Glomerular endothelial cell (primary cell): ENCODE measurements at regions not wholly inside any gene's neighbourhood (a gene's known extent, or its start where the extent isn't known, plus 50 kb on each side); places are given as distances from the start of the nearest gene placed in this dataset.
"Not testable (repeated sequence)": the region's sequence is repeated elsewhere in the genome, so short reads cannot be mapped to it uniquely, and the experiment has no call there.

Source experiments
- DNase-seq: peaks from one replicate; pipeline ENCODE4 v3.0.0-alpha.2; 2011; ENCODE audit warnings: low read depth, low spot score; ENCODE audit errors: extremely low read depth

DNA sequence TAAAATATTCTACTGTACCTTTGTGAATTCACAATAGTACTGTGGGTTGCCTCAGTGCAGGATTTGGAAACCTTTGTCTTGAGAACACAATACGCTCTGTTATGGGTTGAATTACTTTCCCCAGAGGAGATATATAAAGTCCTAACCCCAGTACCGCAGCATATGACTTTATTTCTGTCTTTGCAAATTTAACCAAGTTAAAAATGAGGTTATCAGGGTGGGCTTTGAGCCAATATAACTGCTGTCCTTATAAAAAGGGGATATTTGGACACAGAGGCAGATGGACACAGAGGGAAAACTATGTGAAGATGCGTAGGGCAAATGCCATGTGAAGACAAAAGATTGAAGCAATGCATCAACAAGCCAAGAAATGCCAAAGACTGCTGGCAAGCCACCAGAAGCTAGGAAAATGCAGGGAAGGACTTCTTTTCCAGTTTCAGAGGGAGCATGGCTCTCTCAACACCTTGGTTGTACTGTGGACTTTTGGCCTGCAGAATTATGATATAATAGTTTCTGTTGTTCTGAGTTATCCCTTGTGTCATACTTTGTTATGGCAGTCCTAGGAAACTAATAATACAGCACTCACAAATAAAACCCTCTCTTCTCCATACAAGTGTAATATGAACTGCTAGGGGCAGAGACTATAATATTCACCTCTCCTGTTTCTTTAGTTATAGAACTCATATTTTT lies 292.6 kb upstream of the SPTLC3 start:
- no peak for DNase-seq

DNA sequence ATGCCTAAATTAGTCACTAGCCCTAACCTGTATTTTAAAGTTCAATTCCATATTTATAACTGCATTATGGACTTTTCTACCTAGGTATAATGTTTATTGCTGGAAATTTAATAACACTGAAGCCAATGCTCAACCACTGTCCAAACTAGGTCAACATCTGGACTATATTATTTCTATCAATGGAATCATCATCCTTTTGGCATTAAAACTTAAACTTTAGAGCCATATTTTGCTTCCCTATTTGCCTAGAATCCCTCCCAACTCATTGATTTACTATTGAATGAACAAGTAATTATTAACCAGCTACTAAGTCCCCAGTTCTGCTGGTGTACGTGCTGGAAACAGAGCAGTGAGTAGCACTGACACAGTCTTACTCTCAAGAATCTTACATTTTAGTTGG lies 291.7 kb upstream of the SPTLC3 start:
- DNase-seq: no peak

DNA sequence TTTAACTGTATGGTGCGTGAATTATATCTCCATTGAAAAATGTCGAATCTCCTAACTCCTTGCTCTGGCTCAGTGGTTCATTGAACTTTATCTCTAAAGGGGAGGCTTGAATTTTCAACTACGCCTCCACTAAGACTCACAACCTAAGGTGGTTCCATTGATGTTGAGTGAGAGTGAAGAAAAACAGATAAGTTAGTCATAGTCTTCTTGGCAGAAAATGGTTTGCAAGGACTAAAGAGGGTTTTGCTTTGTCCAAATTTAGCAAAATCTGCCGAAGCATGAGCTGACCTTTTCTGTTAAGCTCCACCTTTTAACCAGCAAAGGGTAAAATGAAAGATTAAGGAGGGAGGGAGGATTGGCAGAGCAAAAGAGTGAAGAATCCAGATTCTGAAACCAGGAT lies 290.2 kb upstream of the SPTLC3 start:
- no peak for DNase-seq

DNA sequence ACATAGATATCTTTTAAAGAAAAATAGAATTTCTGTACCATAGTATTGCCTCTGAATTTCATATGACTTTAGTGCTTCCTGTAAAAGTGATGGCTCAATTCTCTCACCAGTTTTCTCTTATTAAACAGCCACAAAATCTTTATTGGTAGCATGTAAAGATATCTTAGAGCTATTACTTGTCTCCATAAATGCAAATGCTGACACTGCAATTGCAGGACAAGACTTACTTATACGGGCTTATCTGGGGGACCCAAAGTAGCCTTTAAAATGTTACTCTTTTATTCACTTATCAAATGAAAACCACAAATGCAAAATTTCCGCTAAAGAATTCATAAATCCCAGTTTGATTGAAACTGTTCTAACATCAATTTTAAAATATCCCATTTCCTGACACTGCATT lies 287.1 kb upstream of the SPTLC3 start:
- DNase-seq: no peak

DNA sequence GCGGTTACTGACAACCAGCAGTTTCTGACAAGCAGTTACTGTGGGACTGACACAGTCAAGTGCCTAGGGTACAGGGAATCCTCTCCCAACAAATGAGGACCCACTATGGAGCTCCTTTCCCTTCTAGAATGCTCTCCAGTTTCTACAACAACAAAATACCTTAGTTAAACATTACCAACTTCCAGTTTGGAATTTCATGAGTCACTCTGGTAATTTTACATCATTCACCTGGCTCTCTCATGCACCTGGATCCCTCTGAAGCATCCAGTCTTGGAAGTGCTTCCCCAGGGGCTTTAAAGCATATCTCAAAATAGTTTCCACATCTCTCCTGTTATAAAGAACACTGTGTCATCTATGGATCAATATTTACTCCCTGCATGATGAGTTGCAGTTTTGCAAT lies 286.7 kb upstream of the SPTLC3 start:
- DNase-seq: no peak

DNA sequence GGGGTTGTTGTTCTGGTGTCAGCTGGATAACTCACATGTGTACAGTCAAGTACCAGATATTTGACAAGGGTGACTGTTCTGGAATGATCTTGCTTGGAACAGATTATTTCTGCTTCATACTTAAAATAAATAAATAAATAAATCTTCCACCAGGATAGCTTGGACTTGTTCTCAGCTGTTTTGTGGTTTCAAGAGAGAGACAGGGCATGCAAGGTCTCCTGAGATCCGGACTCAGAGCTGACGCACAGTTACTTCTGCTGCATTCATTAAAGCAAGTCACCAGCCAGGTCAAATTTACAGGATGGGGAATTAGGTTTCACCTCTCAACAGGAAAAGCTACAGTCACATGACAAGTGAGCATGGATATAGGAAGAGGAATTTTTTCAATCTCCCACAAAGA lies 285.0 kb upstream of the SPTLC3 start:
- no peak for DNase-seq

DNA sequence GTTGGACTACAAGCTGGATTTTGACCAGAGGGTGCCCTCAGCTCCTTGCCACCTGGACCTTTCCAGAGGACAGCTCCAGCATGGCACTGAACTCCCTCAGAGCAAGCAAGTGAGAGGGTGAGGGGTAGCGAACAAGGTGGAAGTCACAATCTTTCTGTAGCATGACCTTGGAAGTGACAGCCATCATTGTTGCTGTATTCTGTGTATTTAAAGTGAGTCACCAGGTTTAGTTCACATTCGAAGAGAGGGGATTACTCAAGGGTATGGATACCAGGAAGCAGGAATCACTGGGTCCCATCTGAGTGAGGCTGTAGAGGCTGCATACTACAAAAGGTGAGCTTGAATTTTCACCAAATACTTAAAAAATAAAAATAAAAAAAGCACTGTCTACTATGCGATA lies 280.0 kb upstream of the SPTLC3 start:
- DNase-seq: no peak

DNA sequence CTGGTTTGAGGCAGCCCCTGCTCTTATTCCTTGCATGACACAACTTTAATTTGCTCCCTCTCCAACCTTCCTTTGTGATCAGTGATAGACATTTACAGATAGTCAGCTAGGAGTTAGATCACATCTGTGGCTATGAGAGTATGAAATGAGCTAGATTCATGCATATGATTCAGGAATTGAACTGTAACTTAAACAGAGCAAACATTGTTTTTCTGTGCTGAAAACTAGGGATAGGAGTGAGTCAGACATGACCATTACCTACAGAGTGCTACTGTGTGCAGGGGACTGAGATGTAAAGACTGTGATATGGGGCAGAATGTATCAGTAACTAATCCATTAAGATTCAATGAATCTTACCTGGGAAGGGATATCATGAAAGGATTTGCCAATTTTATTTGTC lies 279.4 kb upstream of the SPTLC3 start:
- no peak for DNase-seq

DNA sequence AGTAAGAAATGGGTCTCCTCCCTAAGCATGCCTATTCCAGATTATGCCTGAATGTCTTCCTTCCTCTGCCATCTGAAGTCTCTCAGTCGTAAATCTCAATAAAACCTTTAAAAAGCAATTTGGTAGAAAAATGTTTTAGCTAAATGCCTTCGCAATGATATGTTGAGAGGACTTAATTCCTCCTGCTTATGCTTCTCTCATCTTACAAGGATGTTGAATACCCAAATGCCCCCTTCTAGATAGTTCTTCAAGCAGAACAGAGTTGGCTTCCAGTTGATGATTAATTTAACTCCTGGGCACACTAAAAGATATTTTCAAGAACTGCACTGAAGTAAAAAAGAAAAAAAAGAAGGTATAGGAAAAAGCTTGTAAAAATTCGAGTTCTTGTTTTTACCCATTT lies 275.0 kb upstream of the SPTLC3 start:
- no peak for DNase-seq

DNA sequence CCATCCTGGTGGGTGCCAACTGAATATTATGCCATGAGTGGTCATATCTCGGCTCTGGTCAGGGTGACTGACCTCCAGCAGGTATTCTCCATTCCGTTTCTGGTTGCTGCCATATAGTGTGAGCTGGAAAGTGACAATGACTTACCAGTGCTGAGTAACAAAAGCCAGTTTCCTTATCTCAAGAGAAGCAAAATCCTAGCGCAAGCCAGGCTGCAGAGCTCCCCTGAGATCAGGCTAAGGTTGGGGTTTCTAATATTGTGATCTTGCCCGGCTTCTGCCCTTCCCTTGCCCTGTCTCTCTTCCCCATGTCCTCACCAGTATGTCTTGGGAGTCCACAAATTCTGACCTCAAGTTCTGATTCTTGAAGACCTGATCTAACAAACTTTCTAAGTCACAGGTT lies 271.3 kb upstream of the SPTLC3 start:
- no peak for DNase-seq

DNA sequence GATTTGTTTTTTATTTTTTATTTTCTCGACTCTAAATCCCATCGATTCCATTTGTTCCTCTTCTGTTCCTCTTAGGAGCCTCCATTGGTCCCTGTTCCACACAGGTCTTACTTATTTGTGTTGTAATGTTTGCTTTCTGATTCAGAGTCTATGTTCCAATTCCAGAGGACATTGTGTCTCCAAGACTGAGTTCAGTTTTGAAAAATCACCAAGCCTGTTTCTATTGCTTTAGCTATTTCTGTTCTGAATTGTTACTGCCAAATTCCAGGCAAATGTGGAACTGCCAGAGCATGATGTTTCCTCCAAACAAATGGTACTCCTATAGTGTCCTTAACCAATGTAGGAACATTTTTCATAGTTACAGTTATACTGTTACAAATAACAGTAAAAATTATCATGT lies 270.9 kb upstream of the SPTLC3 start:
- no peak for DNase-seq

DNA sequence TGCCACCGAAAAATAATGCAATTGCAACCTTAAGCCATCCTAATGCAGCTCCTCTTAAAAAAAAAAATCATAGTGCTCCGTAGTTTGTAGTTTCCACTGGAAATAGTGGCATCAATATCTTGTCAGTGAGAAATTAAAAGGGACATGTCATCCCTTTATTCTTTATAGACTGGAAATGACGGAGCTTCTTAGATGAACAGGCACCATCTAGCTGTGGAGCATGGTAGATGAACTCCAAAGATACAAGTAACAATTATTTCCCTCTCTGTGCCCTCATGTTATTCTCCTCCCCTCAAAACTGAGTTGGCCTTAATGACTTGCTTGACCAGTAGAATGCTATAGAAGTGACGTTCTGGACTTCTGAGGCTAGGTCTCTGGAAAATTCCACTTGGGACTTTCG lies 268.1 kb upstream of the SPTLC3 start:
- no peak for DNase-seq

DNA sequence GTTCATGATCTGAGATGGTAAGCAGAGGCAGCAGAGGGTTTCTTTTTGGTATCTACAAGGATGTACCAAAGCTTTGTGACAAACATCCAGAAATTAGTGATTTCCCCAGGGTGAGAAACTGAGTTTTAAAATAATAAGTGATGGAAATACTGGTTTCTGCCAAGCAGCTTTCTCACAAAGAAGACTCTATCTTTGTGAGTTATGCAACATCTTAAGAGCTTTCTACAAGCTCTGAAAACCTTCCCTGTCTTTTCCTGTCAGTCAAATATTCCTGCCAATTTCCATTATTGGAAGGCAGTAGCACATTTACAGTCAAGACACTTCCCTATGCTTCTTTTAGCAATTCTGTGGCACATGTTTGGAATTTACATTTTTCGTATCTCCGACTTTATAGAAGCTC lies 264.7 kb upstream of the SPTLC3 start:
- DNase-seq: no peak

DNA sequence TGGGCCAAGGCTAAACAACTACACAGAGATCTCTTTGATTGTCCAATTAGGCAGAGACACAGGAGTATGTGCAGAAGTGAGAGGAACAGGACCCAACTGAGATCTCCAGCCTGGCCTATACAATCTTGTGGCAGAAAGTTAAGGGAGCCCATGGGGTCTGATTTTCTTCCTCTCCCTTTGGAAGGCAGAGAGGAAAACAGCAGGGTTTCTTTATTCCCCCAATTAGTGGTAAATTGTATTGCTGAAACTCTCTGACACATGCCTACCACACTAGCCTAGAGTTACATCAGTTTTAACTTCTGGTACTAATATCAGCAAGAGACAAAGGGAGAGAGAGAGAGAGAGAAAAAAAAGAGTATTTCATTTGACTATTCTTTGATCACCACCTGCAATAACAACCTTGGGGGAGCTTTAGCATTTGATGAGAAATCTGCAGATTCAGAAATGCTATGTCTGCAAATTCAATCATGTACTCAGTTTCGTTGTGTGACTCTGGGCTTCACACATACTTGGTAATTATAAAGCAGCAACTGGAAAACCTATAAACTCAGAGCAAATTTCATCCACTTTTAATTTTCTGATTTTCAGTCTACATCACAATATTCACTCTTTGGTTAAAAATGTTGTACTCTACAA lies 260.3 kb upstream of the SPTLC3 start:
- DNase-seq: no peak

DNA sequence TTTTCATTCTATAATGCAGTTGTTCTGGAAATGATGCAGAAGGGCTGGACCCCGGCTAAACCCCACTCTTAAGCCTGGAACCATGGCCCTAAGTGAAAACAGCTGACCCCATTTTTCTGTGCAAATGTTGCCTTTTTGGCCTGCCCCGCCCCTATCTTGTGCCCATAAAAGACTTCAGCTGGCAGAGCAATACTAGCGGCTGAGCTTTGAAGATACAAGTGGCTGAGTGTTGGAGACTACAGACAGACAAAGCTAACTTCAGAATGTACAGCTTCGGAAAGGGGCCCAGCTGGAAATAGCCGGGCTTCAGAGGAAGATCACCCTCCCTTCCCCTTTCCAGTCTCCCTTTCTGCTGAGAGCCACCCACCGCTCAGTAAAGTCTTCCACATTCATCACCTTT lies 258.6 kb upstream of the SPTLC3 start:
- no peak for DNase-seq

DNA sequence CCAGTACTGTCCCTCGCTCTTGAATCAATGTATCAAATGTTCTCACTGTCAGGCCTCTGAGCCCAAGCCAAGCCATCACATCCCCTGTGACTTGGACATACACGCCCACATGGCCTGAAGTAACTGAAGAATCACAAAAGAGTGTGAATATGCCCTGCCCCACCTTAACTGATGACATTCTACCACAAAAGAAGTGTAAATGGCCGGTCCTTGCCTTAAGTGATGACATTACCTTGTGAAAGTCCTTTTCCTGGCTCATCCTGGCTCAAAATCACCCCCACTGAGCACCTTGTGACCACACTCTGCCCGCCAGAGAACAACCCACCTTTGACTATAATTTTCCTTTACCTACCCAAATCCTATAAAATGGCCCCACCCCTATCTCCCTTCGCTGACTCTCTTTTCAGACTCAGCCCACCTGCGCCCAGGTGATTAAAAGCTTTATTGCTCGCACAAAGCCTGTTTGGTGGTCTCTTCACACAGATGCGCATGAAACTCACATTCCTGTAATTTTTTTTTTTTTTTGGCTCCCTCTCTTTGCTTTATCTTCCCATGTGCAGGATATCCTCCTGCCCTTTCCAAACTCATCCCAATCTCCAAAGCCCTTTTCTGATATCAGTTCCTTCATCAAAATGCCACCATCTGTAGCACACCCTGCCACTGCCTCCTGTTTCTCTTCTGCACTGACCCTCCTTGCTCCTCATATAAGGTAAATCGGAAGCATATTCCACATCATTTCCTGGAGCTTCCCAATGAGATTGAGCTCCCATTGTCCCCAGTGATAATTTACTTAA lies 255.7 kb upstream of the SPTLC3 start:
- not testable (repeated sequence) for DNase-seq

DNA sequence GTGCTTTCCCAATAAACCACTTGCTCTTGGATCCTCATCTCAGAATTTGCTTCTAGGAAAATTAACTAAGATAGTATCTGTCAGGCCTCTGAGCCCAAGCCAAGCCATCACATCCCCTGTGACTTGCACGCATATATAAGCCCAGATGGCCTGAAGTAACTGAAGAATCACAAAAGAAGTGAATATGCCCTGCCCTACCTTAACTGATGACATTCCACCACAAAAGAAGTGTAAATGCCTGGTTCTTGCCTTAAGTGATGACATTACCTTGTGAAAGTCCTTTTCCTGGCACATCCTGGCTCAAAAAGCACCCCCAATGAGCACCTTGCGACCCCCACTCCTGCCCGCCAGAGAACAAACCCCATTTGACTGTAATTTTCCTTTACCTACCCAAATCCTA lies 255.0 kb upstream of the SPTLC3 start:
- not testable (repeated sequence) for DNase-seq

DNA sequence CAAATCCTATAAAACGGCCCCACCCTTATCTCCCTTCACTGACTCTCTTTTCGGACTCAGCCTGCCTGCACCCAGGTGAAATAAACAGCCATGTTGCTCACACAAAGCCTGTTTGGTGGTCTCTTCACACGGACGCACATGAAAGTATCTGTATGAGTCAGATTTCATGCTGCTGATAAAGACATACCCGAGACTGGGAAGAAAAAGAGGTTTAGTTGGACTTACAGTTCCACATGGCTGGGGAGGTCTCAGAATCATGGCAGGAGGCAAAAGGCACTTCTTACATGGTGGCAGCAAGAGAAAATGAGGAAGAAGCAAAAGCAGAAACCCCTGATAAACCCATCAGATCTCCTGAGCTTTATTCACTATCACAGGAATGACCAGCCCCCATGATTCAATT lies 249.3 kb upstream of the SPTLC3 start:
- DNase-seq: not testable (repeated sequence)

DNA sequence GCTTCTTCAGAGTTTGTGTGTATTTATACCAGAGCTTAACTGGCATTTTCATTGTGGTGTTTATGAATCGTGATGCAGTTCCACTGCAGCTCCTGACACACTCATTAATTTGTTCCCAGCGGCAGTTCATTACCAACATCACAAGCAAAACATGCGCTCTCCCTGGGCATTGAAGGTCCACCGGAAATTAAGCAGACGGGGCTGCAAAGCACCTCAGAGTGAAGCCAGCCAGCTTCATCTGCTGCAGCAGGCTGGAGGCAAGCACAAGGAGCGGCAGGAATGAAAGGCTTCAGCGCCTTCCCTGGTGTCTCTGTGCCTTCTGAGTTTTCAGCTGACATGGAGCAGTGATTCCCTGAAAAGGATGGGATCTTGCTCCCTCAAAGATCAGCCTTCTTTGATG lies 246.0 kb upstream of the SPTLC3 start:
- no peak for DNase-seq

DNA sequence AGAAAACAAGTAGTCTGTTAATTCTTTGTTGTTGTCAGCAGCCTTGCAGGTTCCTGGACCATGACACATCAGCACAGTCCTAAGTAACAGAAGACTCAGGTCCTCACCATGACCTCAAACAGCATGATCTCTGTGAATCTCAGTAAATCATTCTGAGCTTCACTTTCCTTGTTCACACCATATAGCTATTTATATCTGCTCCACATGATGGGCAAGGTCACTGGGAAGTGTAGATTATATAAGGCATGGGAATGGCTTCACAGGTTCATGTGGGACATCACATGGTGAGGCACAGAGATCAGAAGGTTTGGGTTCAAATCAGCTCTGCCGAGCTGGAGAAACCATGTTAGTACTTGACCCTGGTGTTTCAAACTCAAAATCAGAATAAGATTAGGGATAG lies 245.4 kb upstream of the SPTLC3 start:
- no peak for DNase-seq

DNA sequence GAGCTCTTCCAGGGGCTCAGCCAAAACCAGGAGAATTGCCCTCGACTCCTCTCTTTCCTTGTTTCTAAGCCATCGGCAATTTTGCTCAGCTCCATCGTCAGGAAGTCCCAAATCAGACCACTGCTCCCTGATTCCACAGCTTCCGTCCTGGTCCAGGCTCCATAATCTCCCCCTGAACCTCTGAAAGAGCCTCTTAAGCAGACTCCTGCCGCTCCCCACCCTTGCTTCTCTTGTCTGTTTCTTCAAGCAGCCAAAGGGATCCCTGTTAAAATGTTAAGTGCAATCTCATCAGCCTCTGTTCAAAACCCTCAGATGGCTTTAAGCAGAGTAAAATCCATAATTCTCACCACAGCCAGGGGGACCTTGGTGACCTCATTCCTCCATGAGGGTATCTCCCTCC lies 244.7 kb upstream of the SPTLC3 start:
- no peak for DNase-seq

DNA sequence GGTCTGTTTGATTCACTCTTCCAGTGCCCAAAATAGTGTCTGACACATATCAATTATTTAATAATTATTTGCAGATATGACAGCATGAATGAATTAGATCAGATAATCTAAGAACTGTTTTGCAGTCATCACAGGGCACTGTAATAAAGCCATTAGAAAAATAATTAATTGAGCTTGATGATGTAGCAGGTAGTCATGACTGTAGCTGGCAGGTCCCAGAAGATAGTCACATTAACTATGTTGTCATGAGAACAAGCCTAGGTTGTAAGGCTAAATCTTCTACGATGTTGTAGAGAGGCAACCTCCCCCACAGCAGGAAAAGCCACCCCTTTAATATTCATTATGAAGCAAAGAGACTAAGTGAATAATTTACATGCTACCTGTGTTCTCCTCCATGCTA lies 243.9 kb upstream of the SPTLC3 start:
- no peak for DNase-seq
